GM19467 (cell line): ENCODE measurements at regions not wholly inside any gene's neighbourhood (a gene's known extent, or its start where the extent isn't known, plus 50 kb on each side); places are given as distances from the start of the nearest gene placed in this dataset.

Experiments
- ATAC-seq: cut with Tn5 transposase; IDR thresholded peaks from one replicate; pipeline ENCODE4 v1.9.1; 2021; ENCODE audit warnings: mild to moderate bottlenecking, moderate library complexity; ENCODE audit not compliant: unreplicated experiment

- ATAC-seq: no peak
Observed at GRCh38 chr5:34582371-34582770, 73.8 kb upstream of the RAI14 start.

- no peak for ATAC-seq
Observed at GRCh38 chr5:34583167-34583566, 73.0 kb upstream of the RAI14 start.

- ATAC-seq: no peak
Observed at GRCh38 chr5:34584165-34584564, 72.0 kb upstream of the RAI14 start.

GRCh38 chr5:34585601-34586104 lies 70.5 kb upstream of the RAI14 start:
- ATAC-seq: no peak

- ATAC-seq: no peak
Observed at GRCh38 chr5:34586117-34586885, 69.8 kb upstream of the RAI14 start.

GRCh38 chr5:34587355-34588241 lies 68.5 kb upstream of the RAI14 start:
- no peak for ATAC-seq

GRCh38 chr5:34589832-34590231 lies 66.3 kb upstream of the RAI14 start:
- ATAC-seq: no peak

GRCh38 chr5:34591723-34592122 lies 64.4 kb upstream of the RAI14 start:
- no peak for ATAC-seq

GRCh38 chr5:34597034-34598027 lies 58.8 kb upstream of the RAI14 start:
- no peak for ATAC-seq

- ATAC-seq: no peak
Observed at GRCh38 chr5:34598177-34598794, 57.8 kb upstream of the RAI14 start.

GRCh38 chr5:34599471-34600117 lies 56.5 kb upstream of the RAI14 start:
- no peak for ATAC-seq

- ATAC-seq: no peak
Observed at GRCh38 chr5:34600118-34600493, 56.0 kb upstream of the RAI14 start.

- ATAC-seq: no peak
Observed at GRCh38 chr5:34603378-34603777, 52.8 kb upstream of the RAI14 start.

- no peak for ATAC-seq
Observed at GRCh38 chr5:34604119-34604675, 51.9 kb upstream of the RAI14 start.

GRCh38 chr5:34606101-34606500 lies 50.0 kb upstream of the RAI14 start:
- ATAC-seq: no peak
